ENCODE measurements at regions not wholly inside any gene's neighbourhood (a gene's known extent, or its start where the extent isn't known, plus 50 kb on each side); places are given as distances from the start of the nearest gene placed in this dataset.

GRCh38 chr3:56882896-56883295 is 81.1 kb upstream of the ARHGEF3 start (continued):
- TF ChIP-seq CHD7 (IDR thresholded peaks at IDR 0.05; ENCODE audit: insufficient replicate concordance, low read length) = no peak
- no peak for TF ChIP-seq CHD1 (IDR thresholded peaks at IDR 0.05; ENCODE audit: low read depth, low read length)
- no peak for TF ChIP-seq CREB1 (IDR thresholded peaks at IDR 0.05)
- TF ChIP-seq TEAD4 (IDR thresholded peaks at IDR 0.05; ENCODE audit: low read depth, low read length) = no peak
- TF ChIP-seq RFX5 (IDR thresholded peaks at IDR 0.05; ENCODE audit: borderline replicate concordance, low read depth, low read length) = no peak
- no peak for TF ChIP-seq KDM4A (IDR thresholded peaks at IDR 0.05; ENCODE audit: low read depth, low read length, severe bottlenecking)
- TF ChIP-seq TAF1 (IDR thresholded peaks at IDR 0.05; ENCODE audit: low read depth, low read length) = no peak
